Uterus (tissue), 2 donors: ENCODE measurements at regions not wholly inside any gene's neighbourhood (a gene's known extent, or its start where the extent isn't known, plus 50 kb on each side); places are given as distances from the start of the nearest gene placed in this dataset.

Experiments used
- CTCF ChIP-seq, 4 experiments: fragments of 200-600 bp in 2 of 4; fragments of 450-650 bp in 2 of 4; sonication (generic) in 2 of 4; IDR thresholded peaks; one replicate each; pipeline ENCODE4 v1.5.1; 2016 to 2019; ENCODE audit warnings: antibody characterized with exemption in 4 of 4, mild to moderate bottlenecking in 2 of 4, moderate library complexity in 1 of 4
- POLR2A ChIP-seq, 2 donors: fragments of 450-650 bp; IDR thresholded peaks; one replicate each; pipeline ENCODE4 v1.6.1; 2016; ENCODE audit warnings: antibody characterized with exemption in 2 of 2, mild to moderate bottlenecking in 1 of 2, moderate library complexity in 1 of 2

- TF ChIP-seq CTCF (IDR thresholded peaks at IDR 0.05): no peak
- TF ChIP-seq POLR2A (IDR thresholded peaks at IDR 0.05): no peak
Observed at GRCh38 chr2:78910376-78910775, 115.1 kb upstream of the REG3G start.
